H1 (cell line): ENCODE measurements at regions not wholly inside any gene's neighbourhood (a gene's known extent, or its start where the extent isn't known, plus 50 kb on each side); places are given as distances from the start of the nearest gene placed in this dataset.

Source experiments
- CTCF ChIP-seq, 3 experiments: IDR thresholded peaks; 1 replicate in 2 of 3; 2 replicates in 1 of 3; pipeline versions ENCODE4 v1.5.1 to v1.6.1; 2011; ENCODE audit warnings: low read length in 3 of 3, mild to moderate bottlenecking in 3 of 3, inconsistent platforms in 2 of 3, low read depth in 1 of 3, moderate library complexity in 1 of 3; ENCODE audit not compliant: insufficient read depth in 1 of 3; ENCODE audit errors: control extremely low read depth in 1 of 3
- EZH2 ChIP-seq: fragments of 200-600 bp; sonication (generic); IDR thresholded peaks from 2 replicates; pipeline ENCODE4 v1.7.1; 2012; ENCODE audit warnings: low read depth, mild to moderate bottlenecking, moderate library complexity, low read length, inconsistent platforms; ENCODE audit not compliant: severe bottlenecking

- no peak for TF ChIP-seq CTCF (IDR thresholded peaks at IDR 0.05; ENCODE audit: control extremely low read depth in 1 of 3, insufficient read depth in 1 of 3, low read depth in 1 of 3, low read length in 3 of 3)
- TF ChIP-seq EZH2 = no peak
These were observed 478.0 kb downstream of the BRINP1 start for GRCh38 chr9:118891213-118891612.
